ENCODE measurements at regions not wholly inside any gene's neighbourhood (a gene's known extent, or its start where the extent isn't known, plus 50 kb on each side); places are given as distances from the start of the nearest gene placed in this dataset.

- TF ChIP-seq CTCF (IDR thresholded peaks at IDR 0.05; ENCODE audit: borderline replicate concordance), result no peak
- intact Hi-C loops (cut with micrococcal nuclease), result no loop called here
- no peak for DNase-seq
- Histone ChIP-seq H3K4me1 (no peaks in the 10 kb centered on the region), H3K9me3 (replicated peaks) (no peaks in the 10 kb centered on the region), H3K36me3 (no peaks in the 10 kb centered on the region), H3K4me3 (no peak overlapping the region), H3K27ac (replicated peaks) (no peak overlapping the region), H3K27me3 (ENCODE audit: low read depth) (no peaks in the 10 kb centered on the region)
These were observed 173.9 kb upstream of the S100G start for GRCh38 chrX:16476009-16476408.

- no peak for TF ChIP-seq CTCF (IDR thresholded peaks at IDR 0.05; ENCODE audit: borderline replicate concordance)
- Histone ChIP-seq H3K27me3 (ENCODE audit: low read depth) (no peaks in the 10 kb centered on the region), H3K4me3 (no peak overlapping the region), H3K36me3 (no peaks in the 10 kb centered on the region), H3K27ac (replicated peaks) (no peak overlapping the region), H3K4me1 (no peaks in the 10 kb centered on the region), H3K9me3 (replicated peaks) (no peaks in the 10 kb centered on the region)
- DNase-seq, result no peak
- intact Hi-C loops (cut with micrococcal nuclease), result no loop called here
These were observed 173.3 kb upstream of the S100G start for GRCh38 chrX:16476692-16477091.

GRCh38 chrX:16479206-16479869 is 170.6 kb upstream of the S100G start:
- intact Hi-C loops (cut with micrococcal nuclease), result no loop called here
- DNase-seq, result no peak
- Histone ChIP-seq H3K27ac (replicated peaks) (no peak overlapping the region), H3K27me3 (ENCODE audit: low read depth) (no peaks in the 10 kb centered on the region), H3K9me3 (replicated peaks) (no peaks in the 10 kb centered on the region), H3K36me3 (no peaks in the 10 kb centered on the region), H3K4me1 (no peaks in the 10 kb centered on the region), H3K4me3 (no peak overlapping the region)
- TF ChIP-seq CTCF (IDR thresholded peaks at IDR 0.05; ENCODE audit: borderline replicate concordance), result no peak

GRCh38 chrX:16480049-16480448 is 169.9 kb upstream of the S100G start:
- TF ChIP-seq CTCF (IDR thresholded peaks at IDR 0.05; ENCODE audit: borderline replicate concordance), result no peak
- H3K9me3 ChIP-seq (replicated peaks), result no peaks in the 10 kb centered on the region
- no peaks in the 10 kb centered on the region for H3K27me3 ChIP-seq (ENCODE audit: low read depth)
- H3K27ac ChIP-seq (replicated peaks), result no peak overlapping the region
- H3K4me3 ChIP-seq, result no peak overlapping the region
- no peaks in the 10 kb centered on the region for H3K4me1 ChIP-seq
- DNase-seq, result no peak
- intact Hi-C loops (cut with micrococcal nuclease), result no loop called here
- no peaks in the 10 kb centered on the region for H3K36me3 ChIP-seq

DNA sequence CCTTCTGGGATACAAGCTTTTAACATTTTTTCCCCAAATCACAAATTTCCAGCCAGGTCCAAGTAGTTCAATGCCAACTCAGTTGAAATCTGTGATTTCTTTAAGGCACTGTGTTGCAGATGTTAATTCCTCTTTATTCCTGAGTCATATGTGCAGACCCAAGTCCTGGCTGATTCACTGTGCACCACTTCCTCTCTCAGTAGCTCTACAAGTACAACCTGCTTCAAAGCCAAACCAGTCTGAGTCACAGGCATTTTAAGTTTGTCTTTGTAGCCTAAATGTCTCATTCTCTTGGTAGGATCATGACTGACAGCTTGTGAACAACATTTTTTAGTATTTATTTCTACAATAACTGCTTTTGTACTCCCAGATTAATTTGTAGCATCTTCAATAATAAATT is 165.6 kb upstream of the S100G start:
- TF ChIP-seq CTCF (IDR thresholded peaks at IDR 0.05; ENCODE audit: borderline replicate concordance), result no peak
- Histone ChIP-seq H3K27ac (replicated peaks) (no peak overlapping the region), H3K4me1 (no peaks in the 10 kb centered on the region)

More for the DNA sequence above, 165.6 kb upstream of the S100G start:
- Histone ChIP-seq H3K9me3 (replicated peaks) (no peaks in the 10 kb centered on the region), H3K27me3 (ENCODE audit: low read depth) (no peaks in the 10 kb centered on the region), H3K36me3 (no peaks in the 10 kb centered on the region), H3K4me3 (no peak overlapping the region)
- no peak for DNase-seq
- intact Hi-C loops (cut with micrococcal nuclease), result no loop called here
